ENCODE measurements at regions not wholly inside any gene's neighbourhood (a gene's known extent, or its start where the extent isn't known, plus 50 kb on each side); places are given as distances from the start of the nearest gene placed in this dataset.
A peak's percentile ranks its signal among the peaks of the same experiment; 100 is the strongest.

GRCh38 chr2:228848638-228849037 is 422.4 kb downstream of the PID1 start:
- no peak for ATAC-seq
- TF ChIP-seq GLIS3 (CRISPR knock-in tag; IDR thresholded peaks at IDR 0.05) (no peak), TCF4 (CRISPR knock-in tag; IDR thresholded peaks at IDR 0.05; ENCODE audit: borderline replicate concordance) (no peak), ARNTL (CRISPR knock-in tag; IDR thresholded peaks at IDR 0.05; ENCODE audit: borderline replicate concordance, low read depth) (no peak), SNAI2 (CRISPR knock-in tag; IDR thresholded peaks at IDR 0.05) (no peak), ZFP3 (CRISPR knock-in tag; IDR thresholded peaks at IDR 0.05) (no peak), CSDC2 (CRISPR knock-in tag; IDR thresholded peaks at IDR 0.05) (no peak), PATZ1 (CRISPR knock-in tag; IDR thresholded peaks at IDR 0.05; ENCODE audit: borderline replicate concordance) (no peak), CSRNP3 (CRISPR knock-in tag; IDR thresholded peaks at IDR 0.05) (no peak), ZNF8 (CRISPR knock-in tag; IDR thresholded peaks at IDR 0.05) (no peak), BACH2 (CRISPR knock-in tag; IDR thresholded peaks at IDR 0.05; ENCODE audit: borderline replicate concordance) (no peak), TOX (CRISPR knock-in tag; IDR thresholded peaks at IDR 0.05; ENCODE audit: borderline replicate concordance) (no peak), ESRRG (CRISPR knock-in tag; IDR thresholded peaks at IDR 0.05) (no peak), OSR1 (CRISPR knock-in tag; IDR thresholded peaks at IDR 0.05) (no peak), ISL1 (CRISPR knock-in tag; IDR thresholded peaks at IDR 0.05) (no peak), ZC3H10 (CRISPR knock-in tag; IDR thresholded peaks at IDR 0.05) (no peak), ZFP30 (CRISPR knock-in tag; IDR thresholded peaks at IDR 0.05) (no peak), RARB (CRISPR knock-in tag; IDR thresholded peaks at IDR 0.05) (no peak)

- ATAC-seq: no peak
Measured at GRCh38 chr2:228847684-228848083, 423.4 kb downstream of the PID1 start.

GRCh38 chr2:228846161-228846560 is 424.9 kb downstream of the PID1 start:
- ATAC-seq: no peak
- TF ChIP-seq GLIS3 (CRISPR knock-in tag; IDR thresholded peaks at IDR 0.05): no peak
- TF ChIP-seq TOX (CRISPR knock-in tag; IDR thresholded peaks at IDR 0.05; ENCODE audit: borderline replicate concordance): no peak
- no peak for TF ChIP-seq SNAI2 (CRISPR knock-in tag; IDR thresholded peaks at IDR 0.05)
- TF ChIP-seq ZC3H10 (CRISPR knock-in tag; IDR thresholded peaks at IDR 0.05): no peak

More at GRCh38 chr2:228847684-228848083, 423.4 kb downstream of the PID1 start:
- TF ChIP-seq ZNF565 (CRISPR knock-in tag; conservative IDR thresholded peaks at IDR 0.05; ENCODE audit: low read depth) (no peak), ISL1 (CRISPR knock-in tag; IDR thresholded peaks at IDR 0.05) (peak; percentile 92)

GRCh38 chr2:228845162-228845925 is 425.7 kb downstream of the PID1 start:
- TF ChIP-seq BACH2 (CRISPR knock-in tag; IDR thresholded peaks at IDR 0.05; ENCODE audit: borderline replicate concordance): no peak
- TF ChIP-seq CREB5 (CRISPR knock-in tag; IDR thresholded peaks at IDR 0.05; ENCODE audit: low read depth): no peak
- TF ChIP-seq GLIS3 (CRISPR knock-in tag; IDR thresholded peaks at IDR 0.05): no peak
- TF ChIP-seq ARNTL (CRISPR knock-in tag; IDR thresholded peaks at IDR 0.05; ENCODE audit: borderline replicate concordance, low read depth): no peak
- TF ChIP-seq ZNF70 (CRISPR knock-in tag; IDR thresholded peaks at IDR 0.05): no peak
- no peak for TF ChIP-seq ZFP30 (CRISPR knock-in tag; IDR thresholded peaks at IDR 0.05)
- TF ChIP-seq ZFP3 (CRISPR knock-in tag; IDR thresholded peaks at IDR 0.05): no peak
- no peak for TF ChIP-seq ISL1 (CRISPR knock-in tag; IDR thresholded peaks at IDR 0.05)

GRCh38 chr2:228841877-228842276 is 429.2 kb downstream of the PID1 start:
- no peak for ATAC-seq
- TF ChIP-seq CSDC2 (CRISPR knock-in tag; IDR thresholded peaks at IDR 0.05): no peak
- no peak for TF ChIP-seq ISL1 (CRISPR knock-in tag; IDR thresholded peaks at IDR 0.05)
- TF ChIP-seq CREB5 (CRISPR knock-in tag; IDR thresholded peaks at IDR 0.05; ENCODE audit: low read depth): no peak
- TF ChIP-seq OSR1 (CRISPR knock-in tag; IDR thresholded peaks at IDR 0.05): no peak
- no peak for TF ChIP-seq CSRNP3 (CRISPR knock-in tag; IDR thresholded peaks at IDR 0.05)
- TF ChIP-seq ARNTL (CRISPR knock-in tag; IDR thresholded peaks at IDR 0.05; ENCODE audit: borderline replicate concordance, low read depth): no peak
- no peak for TF ChIP-seq ZFP3 (CRISPR knock-in tag; IDR thresholded peaks at IDR 0.05)
- no peak for TF ChIP-seq TCF4 (CRISPR knock-in tag; IDR thresholded peaks at IDR 0.05; ENCODE audit: borderline replicate concordance)
- no peak for TF ChIP-seq ZNF565 (CRISPR knock-in tag; conservative IDR thresholded peaks at IDR 0.05; ENCODE audit: low read depth)

More at GRCh38 chr2:228845162-228845925, 425.7 kb downstream of the PID1 start:
- no peak for ATAC-seq

Measured in SK-N-SH treated with all-trans-retinoic acid at 6 μM for 48 hours (cell line).